Kidney (tissue), 13 donors: ENCODE measurements at regions not wholly inside any gene's neighbourhood (a gene's known extent, or its start where the extent isn't known, plus 50 kb on each side); places are given as distances from the start of the nearest gene placed in this dataset.

Experiments
- DNase-seq, 5 donors: peaks; one replicate each; pipeline ENCODE4 v3.0.0-alpha.2; 2013 to 2020
- FAIRE-seq: peaks from 2 replicates; lab custom pipeline; 2012; peaks lifted over from hg19 to GRCh38; lab: Jason Lieb, UNC
- H3K27ac ChIP-seq, 2 donors: one replicate each; pipeline ENCODE4 v1.7.0; 2013; ENCODE audit warnings: low read depth in 2 of 2, low read length in 2 of 2, inconsistent platforms in 1 of 2
- H3K27me3 ChIP-seq: one replicate; pipeline ENCODE4 v1.7.1; 2013; ENCODE audit warnings: low read length, inconsistent platforms; ENCODE audit not compliant: control insufficient read depth, insufficient read depth
- H3K36me3 ChIP-seq, 3 donors: one replicate each; pipeline versions ENCODE4 v1.7.0 to v1.7.1; 2013; ENCODE audit warnings: low read length in 3 of 3, control low read depth in 1 of 3, inconsistent platforms in 1 of 3; ENCODE audit not compliant: insufficient read depth in 3 of 3, control insufficient read depth in 2 of 3
- H3K4me1 ChIP-seq, 3 donors: one replicate each; pipeline versions ENCODE4 v1.7.0 to v1.7.1; 2013; ENCODE audit warnings: low read length in 3 of 3, inconsistent platforms in 1 of 3, low read depth in 1 of 3; ENCODE audit not compliant: control insufficient read depth in 2 of 3, insufficient read depth in 2 of 3
- H3K4me3 ChIP-seq, 3 donors: one replicate each; pipeline versions ENCODE4 v1.7.0 to v1.8.1; 2013; ENCODE audit warnings: low read length in 3 of 3, control low read depth in 1 of 3, inconsistent platforms in 1 of 3
- H3K9ac ChIP-seq, 3 donors: one replicate each; pipeline versions ENCODE4 v1.7.0 to v1.7.1; 2013; ENCODE audit warnings: low read length in 3 of 3, control low read depth in 1 of 3, inconsistent platforms in 1 of 3
- H3K9me3 ChIP-seq, 3 donors: one replicate each; pipeline versions ENCODE4 v1.7.0 to v1.7.1; 2013; ENCODE audit warnings: low read length in 3 of 3, control low read depth in 1 of 3, inconsistent platforms in 1 of 3; ENCODE audit not compliant: control insufficient read depth in 2 of 3, insufficient read depth in 1 of 3
- intact Hi-C: fragments of 100-400 bp; cut with DNase I; formaldehyde crosslinking; loops from one replicate; pipeline ENCODE4 v1.11.1; 2022
- TF ChIP-seq, protein P1 (sequence below): IDR thresholded peaks from 3 replicates; pipeline ENCODE4 v1.5.1; 2012; ENCODE audit warnings: mild to moderate bottlenecking, moderate library complexity, borderline replicate concordance; ENCODE audit not compliant: insufficient read depth; ENCODE audit errors: extremely low read depth
- donor health status: control.
- donor health status: control.
- donor health status: control.
- donor health status: control.
- donor health status: control.
- donor health status: DM: yes; HTN: yes; CAD: no.
- donor health status: Normal renal cell carcinoma (clear cell type).

- H3K36me3 ChIP-seq = no peaks in the 10 kb centered on the region
- no peaks in the 10 kb centered on the region for H3K9me3 ChIP-seq
- no peaks in the 10 kb centered on the region for H3K27me3 ChIP-seq
- H3K27ac ChIP-seq = no peak overlapping the region
- FAIRE-seq = no peak
- DNase-seq = no peak
- intact Hi-C loops = no loop called here
- H3K4me1 ChIP-seq = no peaks in the 10 kb centered on the region
- TF ChIP-seq, protein P1, sequence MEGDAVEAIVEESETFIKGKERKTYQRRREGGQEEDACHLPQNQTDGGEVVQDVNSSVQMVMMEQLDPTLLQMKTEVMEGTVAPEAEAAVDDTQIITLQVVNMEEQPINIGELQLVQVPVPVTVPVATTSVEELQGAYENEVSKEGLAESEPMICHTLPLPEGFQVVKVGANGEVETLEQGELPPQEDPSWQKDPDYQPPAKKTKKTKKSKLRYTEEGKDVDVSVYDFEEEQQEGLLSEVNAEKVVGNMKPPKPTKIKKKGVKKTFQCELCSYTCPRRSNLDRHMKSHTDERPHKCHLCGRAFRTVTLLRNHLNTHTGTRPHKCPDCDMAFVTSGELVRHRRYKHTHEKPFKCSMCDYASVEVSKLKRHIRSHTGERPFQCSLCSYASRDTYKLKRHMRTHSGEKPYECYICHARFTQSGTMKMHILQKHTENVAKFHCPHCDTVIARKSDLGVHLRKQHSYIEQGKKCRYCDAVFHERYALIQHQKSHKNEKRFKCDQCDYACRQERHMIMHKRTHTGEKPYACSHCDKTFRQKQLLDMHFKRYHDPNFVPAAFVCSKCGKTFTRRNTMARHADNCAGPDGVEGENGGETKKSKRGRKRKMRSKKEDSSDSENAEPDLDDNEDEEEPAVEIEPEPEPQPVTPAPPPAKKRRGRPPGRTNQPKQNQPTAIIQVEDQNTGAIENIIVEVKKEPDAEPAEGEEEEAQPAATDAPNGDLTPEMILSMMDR = no peak
- H3K9ac ChIP-seq = no peak overlapping the region
- H3K4me3 ChIP-seq = no peak overlapping the region
Measured at GRCh38 chrY:8712296-8712695, 625.0 kb upstream of the TSPY4 start.

GRCh38 chrY:8715226-8715625 lies 622.0 kb upstream of the TSPY4 start:
- H3K27me3 ChIP-seq = no peaks in the 10 kb centered on the region
- intact Hi-C loops = no loop called here
- no peak for FAIRE-seq

GRCh38 chrY:8726616-8727015 lies 610.6 kb upstream of the TSPY4 start:
- H3K27ac ChIP-seq = no peak overlapping the region
- H3K4me1 ChIP-seq = no peaks in the 10 kb centered on the region
- no peaks in the 10 kb centered on the region for H3K9me3 ChIP-seq
- TF ChIP-seq, protein P1 = no peak
- no peaks in the 10 kb centered on the region for H3K27me3 ChIP-seq
- DNase-seq (no peak), FAIRE-seq (no peak)
- intact Hi-C loops = no loop called here
- H3K9ac ChIP-seq = no peak overlapping the region
- H3K4me3 ChIP-seq = no peak overlapping the region
- H3K36me3 ChIP-seq = no peaks in the 10 kb centered on the region

More at GRCh38 chrY:8715226-8715625, 622.0 kb upstream of the TSPY4 start:
- H3K4me3 ChIP-seq = no peak overlapping the region
- no peaks in the 10 kb centered on the region for H3K4me1 ChIP-seq
- H3K27ac ChIP-seq = no peak overlapping the region
- H3K9ac ChIP-seq = no peak overlapping the region
- TF ChIP-seq, protein P1 = no peak
- DNase-seq = no peak
- no peaks in the 10 kb centered on the region for H3K36me3 ChIP-seq
- no peaks in the 10 kb centered on the region for H3K9me3 ChIP-seq

- H3K4me1 ChIP-seq = no peaks in the 10 kb centered on the region
- intact Hi-C loops = no loop called here
- DNase-seq = no peak
- H3K4me3 ChIP-seq = no peak overlapping the region
- FAIRE-seq = no peak
- H3K9me3 ChIP-seq = no peaks in the 10 kb centered on the region
- no peak overlapping the region for H3K9ac ChIP-seq
- H3K27ac ChIP-seq = no peak overlapping the region
- no peaks in the 10 kb centered on the region for H3K27me3 ChIP-seq
- no peaks in the 10 kb centered on the region for H3K36me3 ChIP-seq
- TF ChIP-seq, protein P1 = no peak
Measured at GRCh38 chrY:8729971-8730370, 607.3 kb upstream of the TSPY4 start.
